Suprapubic skin (tissue), 3 donors: ENCODE measurements at regions not wholly inside any gene's neighbourhood (a gene's known extent, or its start where the extent isn't known, plus 50 kb on each side); places are given as distances from the start of the nearest gene placed in this dataset.

ENCODE experiments used
- CTCF ChIP-seq, 2 donors: fragments of 200-600 bp in 1 of 2; fragments of 450-650 bp in 1 of 2; sonication (generic) in 1 of 2; IDR thresholded peaks; one replicate each; pipeline ENCODE4 v1.5.1; 2016 to 2019; ENCODE audit warnings: antibody characterized with exemption in 2 of 2, mild to moderate bottlenecking in 1 of 2, moderate library complexity in 1 of 2
- POLR2A ChIP-seq, 2 donors: fragments of 450-650 bp; IDR thresholded peaks; one replicate each; pipeline ENCODE4 v1.6.1; 2017; ENCODE audit warnings: antibody characterized with exemption in 2 of 2, mild to moderate bottlenecking in 2 of 2, moderate library complexity in 2 of 2

- TF ChIP-seq CTCF (IDR thresholded peaks at IDR 0.05) = no peak
- no peak for TF ChIP-seq POLR2A (IDR thresholded peaks at IDR 0.05)
These were observed 82.5 kb upstream of the PKDCC start for GRCh38 chr2:41965173-41965908.
